Lower lobe of right lung (tissue), 2 donors: ENCODE measurements at regions not wholly inside any gene's neighbourhood (a gene's known extent, or its start where the extent isn't known, plus 50 kb on each side); places are given as distances from the start of the nearest gene placed in this dataset.

Experiments
- ATAC-seq, 2 donors: fragments of 200-7000 bp; cut with Tn5 transposase; one replicate each; pipeline ENCODE4 v1.9.1; 2020 to 2022; ENCODE audit warnings: mild to moderate bottlenecking in 2 of 2, moderate library complexity in 2 of 2
- DNase-seq: peaks from one replicate; pipeline ENCODE4 v3.0.0-alpha.2; 2020
- H3K27ac ChIP-seq: fragments of 200-600 bp; one replicate; pipeline ENCODE4 v1.8.0; 2022
- H3K27me3 ChIP-seq: fragments of 200-600 bp; one replicate; pipeline ENCODE4 v1.8.0; 2022; ENCODE audit warnings: low read depth
- H3K36me3 ChIP-seq: fragments of 200-600 bp; one replicate; pipeline ENCODE4 v1.8.0; 2022; ENCODE audit warnings: mild to moderate bottlenecking
- H3K4me1 ChIP-seq: fragments of 200-600 bp; one replicate; pipeline ENCODE4 v1.8.0; 2022
- H3K4me3 ChIP-seq: fragments of 200-600 bp; one replicate; pipeline ENCODE4 v1.8.0; 2022; ENCODE audit warnings: mild to moderate bottlenecking
- H3K9me3 ChIP-seq: fragments of 200-600 bp; one replicate; pipeline ENCODE4 v1.8.0; 2022
- CTCF ChIP-seq: fragments of 200-600 bp; IDR thresholded peaks from one replicate; pipeline ENCODE4 v1.8.0; 2022; ENCODE audit warnings: antibody characterized with exemption, mild to moderate bottlenecking
- intact Hi-C: fragments of 100-400 bp; cut with DNase I; formaldehyde crosslinking; loops from one replicate; pipeline ENCODE4 v1.11.0; 2022
- donor health status: DM: no; HTN: yes; CAD: no; lungs with severe emphysema.

DNA sequence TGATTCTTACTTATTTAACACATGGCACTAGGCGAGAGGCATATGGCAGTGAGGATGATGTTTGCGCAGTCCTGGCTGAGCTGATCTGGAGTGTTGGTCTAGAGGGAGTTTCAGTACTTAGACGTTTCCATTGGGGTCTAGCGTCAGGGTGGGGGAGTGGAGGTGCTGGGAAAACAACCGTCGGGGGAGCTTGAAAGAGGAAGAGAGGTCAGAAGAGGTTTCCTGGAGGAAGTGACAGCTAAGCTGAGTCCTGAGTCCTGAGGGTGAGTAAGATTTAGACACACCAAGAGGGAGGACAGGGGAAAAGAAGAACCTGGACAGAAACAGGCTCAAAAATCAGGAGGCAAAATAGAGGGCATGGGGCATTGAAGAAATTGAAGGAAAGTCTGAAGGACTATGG, 81.4 kb downstream of the ALOX5AP start:
- no peak overlapping the region for H3K4me3 ChIP-seq
- intact Hi-C loops, result no loop called here
- no peak overlapping the region for H3K27ac ChIP-seq
- DNase-seq (no peak), ATAC-seq (no peak)
- no peaks in the 10 kb centered on the region for H3K4me1 ChIP-seq
- TF ChIP-seq CTCF, result no peak
- no peaks in the 10 kb centered on the region for H3K36me3 ChIP-seq
- no peaks in the 10 kb centered on the region for H3K9me3 ChIP-seq
- H3K27me3 ChIP-seq, result no peaks in the 10 kb centered on the region

GRCh38 chr13:30818323-30818960, 83.1 kb downstream of the ALOX5AP start:
- no peaks in the 10 kb centered on the region for H3K4me1 ChIP-seq
- intact Hi-C loops, result no loop called here
- no peaks in the 10 kb centered on the region for H3K27me3 ChIP-seq
- no peaks in the 10 kb centered on the region for H3K36me3 ChIP-seq
- no peak overlapping the region for H3K4me3 ChIP-seq
- ATAC-seq (peak; percentile 62 to 69), DNase-seq (no peak)
- H3K27ac ChIP-seq, result no peak overlapping the region
- no peaks in the 10 kb centered on the region for H3K9me3 ChIP-seq
- TF ChIP-seq CTCF, result no peak

DNA sequence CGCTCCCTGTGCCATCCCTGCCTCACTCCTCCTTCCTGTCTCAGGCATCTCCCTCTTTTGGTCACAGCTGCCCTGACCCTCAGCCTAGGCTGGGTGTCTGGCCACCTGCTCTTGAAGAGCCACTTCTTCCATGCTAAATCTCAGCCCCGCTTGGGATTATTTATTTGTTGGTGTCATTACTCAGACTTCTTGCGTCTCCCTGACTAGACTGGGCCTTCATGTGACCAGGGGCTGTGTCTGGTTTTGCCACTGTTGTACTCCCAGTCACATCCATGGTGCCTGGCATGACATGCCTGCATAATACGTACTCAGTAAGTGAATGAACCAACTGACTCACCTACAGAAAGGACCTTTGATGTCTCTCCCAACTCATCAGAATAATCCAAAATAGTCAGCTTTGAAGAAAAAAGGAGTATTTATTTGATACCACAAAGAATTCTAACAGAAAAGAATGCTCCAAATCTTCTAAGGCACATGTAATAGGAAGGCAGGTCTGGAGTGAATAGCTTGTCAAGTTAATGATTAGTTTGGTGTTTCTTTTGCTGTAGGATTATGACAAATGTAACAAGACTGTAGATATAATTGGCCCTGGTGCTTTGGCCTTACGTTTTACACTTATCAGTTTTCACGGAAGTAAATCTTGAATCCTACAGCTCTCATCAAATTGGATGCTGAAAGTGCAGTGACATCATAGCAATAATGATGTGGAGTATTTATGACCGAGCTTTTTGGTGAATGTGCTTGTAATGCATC, 84.0 kb downstream of the ALOX5AP start:
- H3K36me3 ChIP-seq, result no peaks in the 10 kb centered on the region
- ATAC-seq (no peak), DNase-seq (no peak)
- no peak overlapping the region for H3K27ac ChIP-seq
- no peaks in the 10 kb centered on the region for H3K27me3 ChIP-seq
- no peak for TF ChIP-seq CTCF
- H3K9me3 ChIP-seq, result no peaks in the 10 kb centered on the region
- intact Hi-C loops, result no loop called here
- no peaks in the 10 kb centered on the region for H3K4me1 ChIP-seq
- no peak overlapping the region for H3K4me3 ChIP-seq

DNA sequence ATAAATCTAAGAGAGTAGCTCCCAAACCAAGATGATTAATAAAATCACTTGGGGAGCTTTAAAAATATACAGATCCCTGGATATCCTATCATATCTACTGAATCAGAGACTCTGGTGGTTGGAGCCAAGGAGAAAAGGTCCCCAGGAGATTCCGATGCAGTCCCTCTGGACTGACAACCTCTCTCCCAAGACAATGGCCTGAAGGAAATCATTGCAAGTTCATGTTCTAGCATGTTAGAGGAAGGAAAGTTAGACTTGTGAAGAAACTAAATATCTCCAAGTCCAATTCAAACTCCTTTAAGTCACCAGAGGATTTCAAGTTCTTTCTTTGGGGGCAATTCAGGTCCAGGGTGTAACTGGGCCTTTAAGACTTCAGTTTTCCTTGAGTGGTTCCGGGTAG, 84.7 kb upstream of the MEDAG start:
- ATAC-seq, result no peak
- Histone ChIP-seq H3K4me3 (no peak overlapping the region), H3K9me3 (no peaks in the 10 kb centered on the region), H3K27me3 (no peaks in the 10 kb centered on the region), H3K27ac (no peak overlapping the region), H3K4me1 (no peaks in the 10 kb centered on the region), H3K36me3 (no peaks in the 10 kb centered on the region)
- no peak for DNase-seq
- intact Hi-C loops, result no loop called here
- no peak for TF ChIP-seq CTCF

- Histone ChIP-seq H3K27me3 (no peaks in the 10 kb centered on the region), H3K36me3 (no peaks in the 10 kb centered on the region), H3K4me3 (no peak overlapping the region), H3K4me1 (no peaks in the 10 kb centered on the region), H3K9me3 (no peaks in the 10 kb centered on the region), H3K27ac (no peak overlapping the region)
- TF ChIP-seq CTCF, result no peak
- DNase-seq (no peak), ATAC-seq (no peak)
- intact Hi-C loops, result no loop called here
These were observed 81.4 kb upstream of the MEDAG start for GRCh38 chr13:30824651-30825050.
